DMS114 treated with DMSO at 0.1 percent for 48 hours (cell line): ENCODE measurements at regions not wholly inside any gene's neighbourhood (a gene's known extent, or its start where the extent isn't known, plus 50 kb on each side); places are given as distances from the start of the nearest gene placed in this dataset.
"Not testable (repeated sequence)": the region's sequence is repeated elsewhere in the genome, so short reads cannot be mapped to it uniquely, and the experiment has no call there.

ENCODE experiments used
- DNase-seq: peaks from one replicate; lab custom pipeline; 2025; ENCODE audit not compliant: unreplicated experiment; lab: John Stamatoyannopoulos, UW

DNA sequence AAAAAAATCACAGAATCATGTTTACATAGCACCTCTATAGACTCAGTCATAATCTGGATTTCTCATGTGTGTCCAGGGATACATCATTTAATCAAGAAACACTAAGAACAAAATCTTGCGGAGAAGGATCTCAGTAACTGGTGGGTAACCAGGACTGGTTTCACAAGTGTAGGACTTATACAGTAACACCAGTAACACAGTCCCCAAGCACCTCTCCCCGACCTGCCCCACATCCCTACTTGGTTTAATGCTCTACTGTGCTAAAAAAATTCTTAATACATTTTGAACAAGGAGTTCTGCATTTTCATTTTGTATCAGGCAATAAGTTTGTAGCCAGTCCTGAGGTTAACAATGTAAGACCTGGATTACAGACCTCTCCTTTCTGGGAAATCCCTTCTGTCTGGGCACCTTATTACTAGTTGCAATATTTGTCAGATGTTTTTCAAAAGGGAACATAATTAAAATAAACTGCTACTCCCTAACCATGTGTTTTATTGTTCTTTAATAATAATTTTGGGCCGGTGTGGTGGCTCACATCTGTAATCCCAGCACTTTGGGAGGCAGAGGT lies 57.6 kb upstream of the BBX start:
- no peak for DNase-seq

- DNase-seq, result no peak
These were observed 54.0 kb upstream of the BBX start for GRCh38 chr3:107468782-107469181.

DNA sequence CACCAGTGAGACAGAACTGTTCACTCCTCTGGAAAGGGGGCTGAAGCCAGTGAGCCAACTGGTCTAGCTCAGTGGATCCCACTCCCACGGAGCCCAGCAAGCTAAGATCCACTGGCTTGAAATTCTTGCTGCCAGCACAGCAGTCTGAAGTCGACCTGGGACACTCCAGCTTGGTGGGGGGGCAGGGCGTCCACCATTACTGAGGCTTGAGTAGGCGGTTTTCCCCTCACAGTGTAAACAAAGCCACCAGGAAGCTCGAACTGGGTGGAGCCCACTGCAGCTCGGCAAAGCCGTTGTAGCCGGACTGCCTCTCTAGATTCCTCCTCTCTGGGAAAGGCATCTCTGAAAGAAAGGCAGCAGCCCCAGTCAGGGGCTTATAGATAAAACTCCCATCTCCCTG lies 52.3 kb upstream of the BBX start:
- DNase-seq, result not testable (repeated sequence)
